ENCODE measurements at regions not wholly inside any gene's neighbourhood (a gene's known extent, or its start where the extent isn't known, plus 50 kb on each side); places are given as distances from the start of the nearest gene placed in this dataset.

GRCh38 chr5:171612749-171613148 lies 172.9 kb upstream of the SMIM23 start:
- H3K36me3 ChIP-seq (ENCODE audit: control insufficient read depth in 2 of 2, insufficient read depth in 2 of 2, low read length in 2 of 2): no peaks in the 10 kb centered on the region
- no peak overlapping the region for H3K9ac ChIP-seq (ENCODE audit: low read depth in 1 of 2, low read length in 2 of 2)
- H3K27me3 ChIP-seq (ENCODE audit: control insufficient read depth in 2 of 2, insufficient read depth in 2 of 2, low read length in 2 of 2): no peaks in the 10 kb centered on the region
- no peaks in the 10 kb centered on the region for H3K4me1 ChIP-seq (ENCODE audit: control insufficient read depth in 2 of 2, insufficient read depth in 2 of 2, low read length in 2 of 2)
- no peak overlapping the region for H3K4me3 ChIP-seq (ENCODE audit: low read length in 2 of 2)
- H3K27ac ChIP-seq (ENCODE audit: low read depth in 2 of 2, low read length in 2 of 2): no peak overlapping the region
- no peaks in the 10 kb centered on the region for H3K9me3 ChIP-seq (ENCODE audit: control insufficient read depth in 2 of 2, low read length in 2 of 2)

GRCh38 chr5:171614511-171614910 lies 171.1 kb upstream of the SMIM23 start:
- Histone ChIP-seq H3K4me1 (ENCODE audit: control insufficient read depth in 2 of 2, insufficient read depth in 2 of 2, low read length in 2 of 2) (no peaks in the 10 kb centered on the region), H3K27ac (ENCODE audit: low read depth in 2 of 2, low read length in 2 of 2) (no peak overlapping the region), H3K36me3 (ENCODE audit: control insufficient read depth in 2 of 2, insufficient read depth in 2 of 2, low read length in 2 of 2) (no peaks in the 10 kb centered on the region), H3K9me3 (ENCODE audit: control insufficient read depth in 2 of 2, low read length in 2 of 2) (no peaks in the 10 kb centered on the region), H3K27me3 (ENCODE audit: control insufficient read depth in 2 of 2, insufficient read depth in 2 of 2, low read length in 2 of 2) (no peaks in the 10 kb centered on the region), H3K9ac (ENCODE audit: low read depth in 1 of 2, low read length in 2 of 2) (no peak overlapping the region), H3K4me3 (ENCODE audit: low read length in 2 of 2) (no peak overlapping the region)

- H3K9ac ChIP-seq (ENCODE audit: low read depth in 1 of 2, low read length in 2 of 2): no peak overlapping the region
- H3K36me3 ChIP-seq (ENCODE audit: control insufficient read depth in 2 of 2, insufficient read depth in 2 of 2, low read length in 2 of 2): no peaks in the 10 kb centered on the region
- H3K4me3 ChIP-seq (ENCODE audit: low read length in 2 of 2): no peak overlapping the region
- no peaks in the 10 kb centered on the region for H3K4me1 ChIP-seq (ENCODE audit: control insufficient read depth in 2 of 2, insufficient read depth in 2 of 2, low read length in 2 of 2)
- H3K9me3 ChIP-seq (ENCODE audit: control insufficient read depth in 2 of 2, low read length in 2 of 2): no peaks in the 10 kb centered on the region
- H3K27ac ChIP-seq (ENCODE audit: low read depth in 2 of 2, low read length in 2 of 2): no peak overlapping the region
- no peaks in the 10 kb centered on the region for H3K27me3 ChIP-seq (ENCODE audit: control insufficient read depth in 2 of 2, insufficient read depth in 2 of 2, low read length in 2 of 2)
Measured at GRCh38 chr5:171614971-171615653, 170.5 kb upstream of the SMIM23 start.

GRCh38 chr5:171615705-171616640 lies 169.6 kb upstream of the SMIM23 start:
- H3K36me3 ChIP-seq (ENCODE audit: control insufficient read depth in 2 of 2, insufficient read depth in 2 of 2, low read length in 2 of 2): no peaks in the 10 kb centered on the region
- no peak overlapping the region for H3K9ac ChIP-seq (ENCODE audit: low read depth in 1 of 2, low read length in 2 of 2)
- no peaks in the 10 kb centered on the region for H3K9me3 ChIP-seq (ENCODE audit: control insufficient read depth in 2 of 2, low read length in 2 of 2)
- no peak overlapping the region for H3K27ac ChIP-seq (ENCODE audit: low read depth in 2 of 2, low read length in 2 of 2)
- no peaks in the 10 kb centered on the region for H3K27me3 ChIP-seq (ENCODE audit: control insufficient read depth in 2 of 2, insufficient read depth in 2 of 2, low read length in 2 of 2)
- H3K4me1 ChIP-seq (ENCODE audit: control insufficient read depth in 2 of 2, insufficient read depth in 2 of 2, low read length in 2 of 2): no peaks in the 10 kb centered on the region
- no peak overlapping the region for H3K4me3 ChIP-seq (ENCODE audit: low read length in 2 of 2)

GRCh38 chr5:171617266-171617665 lies 168.4 kb upstream of the SMIM23 start:
- H3K9ac ChIP-seq (ENCODE audit: low read depth in 1 of 2, low read length in 2 of 2): no peak overlapping the region
- no peaks in the 10 kb centered on the region for H3K27me3 ChIP-seq (ENCODE audit: control insufficient read depth in 2 of 2, insufficient read depth in 2 of 2, low read length in 2 of 2)
- no peaks in the 10 kb centered on the region for H3K9me3 ChIP-seq (ENCODE audit: control insufficient read depth in 2 of 2, low read length in 2 of 2)
- H3K4me1 ChIP-seq (ENCODE audit: control insufficient read depth in 2 of 2, insufficient read depth in 2 of 2, low read length in 2 of 2): no peaks in the 10 kb centered on the region
- no peak overlapping the region for H3K27ac ChIP-seq (ENCODE audit: low read depth in 2 of 2, low read length in 2 of 2)
- H3K4me3 ChIP-seq (ENCODE audit: low read length in 2 of 2): no peak overlapping the region
- H3K36me3 ChIP-seq (ENCODE audit: control insufficient read depth in 2 of 2, insufficient read depth in 2 of 2, low read length in 2 of 2): no peaks in the 10 kb centered on the region

GRCh38 chr5:171617817-171618591 lies 167.6 kb upstream of the SMIM23 start:
- Histone ChIP-seq H3K9ac (ENCODE audit: low read depth in 1 of 2, low read length in 2 of 2) (no peak overlapping the region), H3K36me3 (ENCODE audit: control insufficient read depth in 2 of 2, insufficient read depth in 2 of 2, low read length in 2 of 2) (no peaks in the 10 kb centered on the region), H3K27me3 (ENCODE audit: control insufficient read depth in 2 of 2, insufficient read depth in 2 of 2, low read length in 2 of 2) (no peaks in the 10 kb centered on the region), H3K27ac (ENCODE audit: low read depth in 2 of 2, low read length in 2 of 2) (no peak overlapping the region), H3K4me1 (ENCODE audit: control insufficient read depth in 2 of 2, insufficient read depth in 2 of 2, low read length in 2 of 2) (no peaks in the 10 kb centered on the region), H3K4me3 (ENCODE audit: low read length in 2 of 2) (no peak overlapping the region), H3K9me3 (ENCODE audit: control insufficient read depth in 2 of 2, low read length in 2 of 2) (no peaks in the 10 kb centered on the region)

- Histone ChIP-seq H3K9me3 (ENCODE audit: control insufficient read depth in 2 of 2, low read length in 2 of 2) (no peaks in the 10 kb centered on the region), H3K9ac (ENCODE audit: low read depth in 1 of 2, low read length in 2 of 2) (no peak overlapping the region), H3K36me3 (ENCODE audit: control insufficient read depth in 2 of 2, insufficient read depth in 2 of 2, low read length in 2 of 2) (no peaks in the 10 kb centered on the region), H3K27ac (ENCODE audit: low read depth in 2 of 2, low read length in 2 of 2) (no peak overlapping the region), H3K4me3 (ENCODE audit: low read length in 2 of 2) (no peak overlapping the region), H3K4me1 (ENCODE audit: control insufficient read depth in 2 of 2, insufficient read depth in 2 of 2, low read length in 2 of 2) (no peaks in the 10 kb centered on the region), H3K27me3 (ENCODE audit: control insufficient read depth in 2 of 2, insufficient read depth in 2 of 2, low read length in 2 of 2) (no peaks in the 10 kb centered on the region)
Measured at GRCh38 chr5:171619196-171619595, 166.4 kb upstream of the SMIM23 start.

GRCh38 chr5:171619744-171620143 lies 165.9 kb upstream of the SMIM23 start:
- H3K36me3 ChIP-seq (ENCODE audit: control insufficient read depth in 2 of 2, insufficient read depth in 2 of 2, low read length in 2 of 2): no peaks in the 10 kb centered on the region
- H3K27me3 ChIP-seq (ENCODE audit: control insufficient read depth in 2 of 2, insufficient read depth in 2 of 2, low read length in 2 of 2): no peaks in the 10 kb centered on the region
- no peaks in the 10 kb centered on the region for H3K4me1 ChIP-seq (ENCODE audit: control insufficient read depth in 2 of 2, insufficient read depth in 2 of 2, low read length in 2 of 2)
- H3K9ac ChIP-seq (ENCODE audit: low read depth in 1 of 2, low read length in 2 of 2): no peak overlapping the region
- no peaks in the 10 kb centered on the region for H3K9me3 ChIP-seq (ENCODE audit: control insufficient read depth in 2 of 2, low read length in 2 of 2)
- H3K4me3 ChIP-seq (ENCODE audit: low read length in 2 of 2): no peak overlapping the region
- no peak overlapping the region for H3K27ac ChIP-seq (ENCODE audit: low read depth in 2 of 2, low read length in 2 of 2)

GRCh38 chr5:171622010-171622409 lies 163.6 kb upstream of the SMIM23 start:
- Histone ChIP-seq H3K27ac (ENCODE audit: low read depth in 2 of 2, low read length in 2 of 2) (no peak overlapping the region), H3K36me3 (ENCODE audit: control insufficient read depth in 2 of 2, insufficient read depth in 2 of 2, low read length in 2 of 2) (no peaks in the 10 kb centered on the region), H3K4me1 (ENCODE audit: control insufficient read depth in 2 of 2, insufficient read depth in 2 of 2, low read length in 2 of 2) (no peaks in the 10 kb centered on the region), H3K27me3 (ENCODE audit: control insufficient read depth in 2 of 2, insufficient read depth in 2 of 2, low read length in 2 of 2) (peaks cover 0 to 2% of the 10 kb centered on the region in 2 donors), H3K9me3 (ENCODE audit: control insufficient read depth in 2 of 2, low read length in 2 of 2) (no peaks in the 10 kb centered on the region), H3K9ac (ENCODE audit: low read depth in 1 of 2, low read length in 2 of 2) (no peak overlapping the region), H3K4me3 (ENCODE audit: low read length in 2 of 2) (no peak overlapping the region)

GRCh38 chr5:171623107-171623506 lies 162.5 kb upstream of the SMIM23 start:
- Histone ChIP-seq H3K9ac (ENCODE audit: low read depth in 1 of 2, low read length in 2 of 2) (no peak overlapping the region), H3K4me3 (ENCODE audit: low read length in 2 of 2) (no peak overlapping the region), H3K27me3 (ENCODE audit: control insufficient read depth in 2 of 2, insufficient read depth in 2 of 2, low read length in 2 of 2) (peaks cover 0 to 2% of the 10 kb centered on the region in 2 donors), H3K9me3 (ENCODE audit: control insufficient read depth in 2 of 2, low read length in 2 of 2) (no peaks in the 10 kb centered on the region), H3K4me1 (ENCODE audit: control insufficient read depth in 2 of 2, insufficient read depth in 2 of 2, low read length in 2 of 2) (no peaks in the 10 kb centered on the region), H3K27ac (ENCODE audit: low read depth in 2 of 2, low read length in 2 of 2) (no peak overlapping the region), H3K36me3 (ENCODE audit: control insufficient read depth in 2 of 2, insufficient read depth in 2 of 2, low read length in 2 of 2) (no peaks in the 10 kb centered on the region)
